ENCODE measurements at regions not wholly inside any gene's neighbourhood (a gene's known extent, or its start where the extent isn't known, plus 50 kb on each side); places are given as distances from the start of the nearest gene placed in this dataset.

DNA sequence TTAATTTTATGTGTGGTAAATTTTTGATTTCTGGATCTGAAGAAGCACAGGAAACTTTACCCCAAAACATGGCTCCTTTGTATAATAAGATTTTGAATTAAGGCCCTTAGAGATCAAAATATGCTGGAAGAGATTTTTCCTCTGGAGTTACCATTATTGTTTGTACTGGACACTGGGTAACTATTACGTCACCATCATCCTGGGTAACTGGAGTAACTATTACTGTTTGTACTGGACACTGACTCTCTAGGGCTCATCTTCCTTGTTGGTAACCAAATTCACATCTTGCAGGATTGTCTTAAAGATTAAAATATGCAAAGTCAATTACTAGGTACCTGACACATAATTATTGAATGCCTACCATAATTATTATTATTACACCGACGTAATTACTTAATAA, 593.8 kb upstream of the GOT2 start:
- TF ChIP-seq POLR2A (IDR thresholded peaks at IDR 0.05; ENCODE audit: low read depth, low read length) (no peak), POLR2AphosphoS5 (IDR thresholded peaks at IDR 0.05; ENCODE audit: low read depth, low read length) (no peak)

Measured in GM12892 (cell line).